ENCODE measurements at regions not wholly inside any gene's neighbourhood (a gene's known extent, or its start where the extent isn't known, plus 50 kb on each side); places are given as distances from the start of the nearest gene placed in this dataset.

DNA sequence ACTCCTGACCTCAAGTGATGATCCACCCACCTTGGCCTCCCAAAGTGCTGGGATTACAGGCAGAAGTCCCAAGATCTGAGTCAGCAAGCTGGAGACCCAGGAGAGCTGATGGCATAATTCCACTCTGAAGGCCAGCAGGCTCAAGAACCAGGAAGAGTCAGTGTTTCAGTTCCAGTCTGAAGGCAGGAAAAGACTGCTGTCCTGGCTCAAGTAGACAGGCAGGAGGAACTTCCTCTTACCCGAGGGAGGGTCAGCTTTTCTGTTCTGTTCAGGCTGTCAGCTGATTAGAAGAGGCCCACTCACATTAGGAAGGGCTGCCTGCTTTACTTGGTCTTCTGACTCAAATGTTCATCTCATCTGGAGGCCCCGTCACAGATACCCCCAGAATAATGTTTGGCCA is 206.0 kb upstream of the MYL2 start:
- FAIRE-seq, result no peak
- Histone ChIP-seq H3K4me1 (no peaks in the 10 kb centered on the region), H3K9me3 (no peaks in the 10 kb centered on the region)

DNA sequence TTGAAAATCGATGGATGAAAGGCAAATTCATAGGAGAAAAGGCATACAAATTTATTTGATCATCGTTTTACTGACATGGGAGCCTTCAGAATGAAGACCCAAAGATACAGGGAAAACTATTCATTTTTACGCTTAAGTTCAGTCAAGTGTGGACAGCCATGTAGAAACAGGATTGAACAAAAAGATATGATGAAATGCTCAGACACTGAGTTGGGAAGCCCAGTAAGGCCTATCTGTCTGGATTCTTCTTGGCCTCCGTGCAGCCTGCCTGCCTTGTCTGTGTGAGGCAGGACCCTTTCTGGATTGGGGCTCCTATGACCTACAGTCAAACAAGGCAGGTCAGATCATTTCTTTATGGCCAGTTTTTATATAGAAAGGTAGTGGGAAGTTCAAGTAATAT is 203.8 kb upstream of the MYL2 start:
- 61% methylated on average over 4 of the region's 4 CpGs for WGBS (ENCODE audit: missing lambda C conversion rate)
- no peak for DNase-seq (ENCODE audit: low read depth in 1 of 2, low spot score in 1 of 2)
- POLR2A ChIA-PET, result no interaction called here

More for the DNA sequence above, 206.0 kb upstream of the MYL2 start:
- ChIA-PET POLR2A (no interaction called here), CTCF (no interaction called here)
- TF ChIP-seq CBX2 (IDR thresholded peaks at IDR 0.05; ENCODE audit: borderline replicate concordance, low read depth), result no peak
- no peak for TF ChIP-seq KDM5A (IDR thresholded peaks at IDR 0.05)
- no peak for TF ChIP-seq NR3C1 (IDR thresholded peaks at IDR 0.05)
- TF ChIP-seq NPAS2 (CRISPR knock-in tag; IDR thresholded peaks at IDR 0.05; ENCODE audit: borderline replicate concordance), result no peak
- no peak for TF ChIP-seq NFE2L2 (conservative IDR thresholded peaks at IDR 0.05; ENCODE audit: low read length)
- no peak for TF ChIP-seq POLR2A (IDR thresholded peaks at IDR 0.05; ENCODE audit: low read length)
- TF ChIP-seq KDM1A (IDR thresholded peaks at IDR 0.05; ENCODE audit: low read depth), result no peak
- no peak for TF ChIP-seq MAZ (IDR thresholded peaks at IDR 0.05; ENCODE audit: borderline replicate concordance, low read depth, low read length)
- no peak for TF ChIP-seq GATA3 (IDR thresholded peaks at IDR 0.05; ENCODE audit: borderline replicate concordance)
- TF ChIP-seq TP53 (CRISPR knock-in tag; IDR thresholded peaks at IDR 0.05), result no peak
- no peak for TF ChIP-seq SREBF2 (IDR thresholded peaks at IDR 0.05)
- TF ChIP-seq RAD21 (conservative IDR thresholded peaks at IDR 0.05 in 1 of 2, IDR thresholded peaks at IDR 0.05 in 1 of 2), result no peak
- no peak for TF ChIP-seq ZSCAN20 (CRISPR knock-in tag; IDR thresholded peaks at IDR 0.05)
- TF ChIP-seq POLR2AphosphoS2 (conservative IDR thresholded peaks at IDR 0.05; ENCODE audit: low read length), result no peak
- TF ChIP-seq JUNB (IDR thresholded peaks at IDR 0.05), result no peak
- Histone ChIP-seq H3K4me2 (no peak overlapping the region), H3K27ac (no peak overlapping the region), H3K4me3 (no peak overlapping the region)
- DNase-seq (ENCODE audit: low read depth in 1 of 2, low spot score in 1 of 2) (peak in 1 of 2 experiments; percentile 24), ATAC-seq (no peak)
- 50% methylated on average over 2 of the region's 2 CpGs for WGBS (ENCODE audit: missing lambda C conversion rate)

More for the DNA sequence above, 203.8 kb upstream of the MYL2 start:
- Histone ChIP-seq H3K4me2 (no peak overlapping the region), H3K4me1 (no peaks in the 10 kb centered on the region), H3K4me3 (no peak overlapping the region), H3K27ac (no peak overlapping the region), H3K9me3 (no peaks in the 10 kb centered on the region)
- CTCF ChIA-PET, result no interaction called here
- FAIRE-seq (no peak), ATAC-seq (no peak)
- TF ChIP-seq HEYL (CRISPR knock-in tag; IDR thresholded peaks at IDR 0.05) (no peak), HOXB13 (CRISPR knock-in tag; IDR thresholded peaks at IDR 0.05; ENCODE audit: low read depth) (no peak), MYC (IDR thresholded peaks at IDR 0.05; ENCODE audit: borderline replicate concordance, low read length) (no peak), ZSCAN20 (CRISPR knock-in tag; IDR thresholded peaks at IDR 0.05) (no peak), NPAS2 (CRISPR knock-in tag; IDR thresholded peaks at IDR 0.05; ENCODE audit: borderline replicate concordance) (no peak), RFX5 (IDR thresholded peaks at IDR 0.05) (no peak), CHD2 (IDR thresholded peaks at IDR 0.05; ENCODE audit: low read length, partially characterized antibody) (no peak), FOSL2 (IDR thresholded peaks at IDR 0.05) (no peak), FOSL2 (CRISPR knock-in tag; IDR thresholded peaks at IDR 0.05) (no peak), TFCP2L1 (CRISPR knock-in tag; IDR thresholded peaks at IDR 0.05) (no peak), POLR2A (IDR thresholded peaks at IDR 0.05; ENCODE audit: low read length) (no peak)
- TF ChIP-seq, protein P1, sequence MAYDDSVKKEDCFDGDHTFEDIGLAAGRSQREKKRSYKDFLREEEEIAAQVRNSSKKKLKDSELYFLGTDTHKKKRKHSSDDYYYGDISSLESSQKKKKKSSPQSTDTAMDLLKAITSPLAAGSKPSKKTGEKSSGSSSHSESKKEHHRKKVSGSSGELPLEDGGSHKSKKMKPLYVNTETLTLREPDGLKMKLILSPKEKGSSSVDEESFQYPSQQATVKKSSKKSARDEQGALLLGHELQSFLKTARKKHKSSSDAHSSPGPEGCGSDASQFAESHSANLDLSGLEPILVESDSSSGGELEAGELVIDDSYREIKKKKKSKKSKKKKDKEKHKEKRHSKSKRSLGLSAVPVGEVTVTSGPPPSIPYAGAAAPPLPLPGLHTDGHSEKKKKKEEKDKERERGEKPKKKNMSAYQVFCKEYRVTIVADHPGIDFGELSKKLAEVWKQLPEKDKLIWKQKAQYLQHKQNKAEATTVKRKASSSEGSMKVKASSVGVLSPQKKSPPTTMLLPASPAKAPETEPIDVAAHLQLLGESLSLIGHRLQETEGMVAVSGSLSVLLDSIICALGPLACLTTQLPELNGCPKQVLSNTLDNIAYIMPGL (CRISPR knock-in tag; IDR thresholded peaks at IDR 0.05; ENCODE audit: borderline replicate concordance), result no peak
- TF ChIP-seq, protein P2, sequence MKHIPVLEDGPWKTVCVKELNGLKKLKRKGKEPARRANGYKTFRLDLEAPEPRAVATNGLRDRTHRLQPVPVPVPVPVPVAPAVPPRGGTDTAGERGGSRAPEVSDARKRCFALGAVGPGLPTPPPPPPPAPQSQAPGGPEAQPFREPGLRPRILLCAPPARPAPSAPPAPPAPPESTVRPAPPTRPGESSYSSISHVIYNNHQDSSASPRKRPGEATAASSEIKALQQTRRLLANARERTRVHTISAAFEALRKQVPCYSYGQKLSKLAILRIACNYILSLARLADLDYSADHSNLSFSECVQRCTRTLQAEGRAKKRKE (CRISPR knock-in tag; IDR thresholded peaks at IDR 0.05; ENCODE audit: low read depth), result no peak
- TF ChIP-seq, protein P3, sequence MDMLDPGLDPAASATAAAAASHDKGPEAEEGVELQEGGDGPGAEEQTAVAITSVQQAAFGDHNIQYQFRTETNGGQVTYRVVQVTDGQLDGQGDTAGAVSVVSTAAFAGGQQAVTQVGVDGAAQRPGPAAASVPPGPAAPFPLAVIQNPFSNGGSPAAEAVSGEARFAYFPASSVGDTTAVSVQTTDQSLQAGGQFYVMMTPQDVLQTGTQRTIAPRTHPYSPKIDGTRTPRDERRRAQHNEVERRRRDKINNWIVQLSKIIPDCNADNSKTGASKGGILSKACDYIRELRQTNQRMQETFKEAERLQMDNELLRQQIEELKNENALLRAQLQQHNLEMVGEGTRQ (IDR thresholded peaks at IDR 0.05), result no peak
- TF ChIP-seq, protein P4, sequence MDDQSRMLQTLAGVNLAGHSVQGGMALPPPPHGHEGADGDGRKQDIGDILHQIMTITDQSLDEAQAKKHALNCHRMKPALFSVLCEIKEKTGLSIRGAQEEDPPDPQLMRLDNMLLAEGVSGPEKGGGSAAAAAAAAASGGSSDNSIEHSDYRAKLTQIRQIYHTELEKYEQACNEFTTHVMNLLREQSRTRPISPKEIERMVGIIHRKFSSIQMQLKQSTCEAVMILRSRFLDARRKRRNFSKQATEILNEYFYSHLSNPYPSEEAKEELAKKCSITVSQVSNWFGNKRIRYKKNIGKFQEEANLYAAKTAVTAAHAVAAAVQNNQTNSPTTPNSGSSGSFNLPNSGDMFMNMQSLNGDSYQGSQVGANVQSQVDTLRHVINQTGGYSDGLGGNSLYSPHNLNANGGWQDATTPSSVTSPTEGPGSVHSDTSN (IDR thresholded peaks at IDR 0.05), result no peak

Data from A549 (cell line).